ENCODE measurements at regions not wholly inside any gene's neighbourhood (a gene's known extent, or its start where the extent isn't known, plus 50 kb on each side); places are given as distances from the start of the nearest gene placed in this dataset.
"Not testable (repeated sequence)": the region's sequence is repeated elsewhere in the genome, so short reads cannot be mapped to it uniquely, and the experiment has no call there.

DNA sequence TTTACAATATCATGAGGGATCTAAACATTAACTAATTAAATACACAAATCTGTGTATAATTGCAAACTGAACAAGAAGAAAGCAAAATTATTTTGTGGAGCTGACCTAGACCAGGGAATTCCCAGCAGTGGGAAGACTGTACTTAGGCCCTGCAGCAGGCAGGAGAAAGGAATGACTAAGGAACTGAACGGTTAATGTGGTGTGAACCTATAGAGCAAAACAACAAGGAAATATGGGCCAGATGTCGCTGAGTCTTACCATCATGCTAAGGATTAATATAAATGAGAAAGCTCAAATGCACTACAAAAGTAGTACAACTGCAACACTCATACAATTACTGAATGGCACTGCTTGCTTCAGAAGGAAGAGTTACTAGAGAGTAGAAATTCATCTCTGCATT is 120.3 kb upstream of the ATXN3L start:
- no peak for DNase-seq (ENCODE audit: low spot score)
- intact Hi-C loops (cut with DNase I): no loop called here
- no peak for ATAC-seq

DNA sequence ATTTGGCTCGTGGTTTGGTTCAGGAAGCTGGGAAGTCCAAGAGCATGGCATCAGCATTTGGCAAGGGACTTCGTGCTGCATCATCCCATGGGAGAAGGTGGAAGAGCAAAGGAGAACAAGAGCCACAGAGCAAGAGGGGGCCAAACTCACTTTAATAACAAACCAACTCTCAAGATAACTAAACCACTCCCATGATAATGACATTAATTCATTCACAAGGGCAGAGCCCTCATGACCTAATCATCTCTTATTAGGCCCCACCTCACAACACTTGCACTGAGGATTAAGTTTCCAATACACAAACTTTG is 113.4 kb upstream of the ATXN3L start:
- DNase-seq (ENCODE audit: low spot score): no peak
- intact Hi-C loops (cut with DNase I): no loop called here
- peak; percentile 29 for ATAC-seq

DNA sequence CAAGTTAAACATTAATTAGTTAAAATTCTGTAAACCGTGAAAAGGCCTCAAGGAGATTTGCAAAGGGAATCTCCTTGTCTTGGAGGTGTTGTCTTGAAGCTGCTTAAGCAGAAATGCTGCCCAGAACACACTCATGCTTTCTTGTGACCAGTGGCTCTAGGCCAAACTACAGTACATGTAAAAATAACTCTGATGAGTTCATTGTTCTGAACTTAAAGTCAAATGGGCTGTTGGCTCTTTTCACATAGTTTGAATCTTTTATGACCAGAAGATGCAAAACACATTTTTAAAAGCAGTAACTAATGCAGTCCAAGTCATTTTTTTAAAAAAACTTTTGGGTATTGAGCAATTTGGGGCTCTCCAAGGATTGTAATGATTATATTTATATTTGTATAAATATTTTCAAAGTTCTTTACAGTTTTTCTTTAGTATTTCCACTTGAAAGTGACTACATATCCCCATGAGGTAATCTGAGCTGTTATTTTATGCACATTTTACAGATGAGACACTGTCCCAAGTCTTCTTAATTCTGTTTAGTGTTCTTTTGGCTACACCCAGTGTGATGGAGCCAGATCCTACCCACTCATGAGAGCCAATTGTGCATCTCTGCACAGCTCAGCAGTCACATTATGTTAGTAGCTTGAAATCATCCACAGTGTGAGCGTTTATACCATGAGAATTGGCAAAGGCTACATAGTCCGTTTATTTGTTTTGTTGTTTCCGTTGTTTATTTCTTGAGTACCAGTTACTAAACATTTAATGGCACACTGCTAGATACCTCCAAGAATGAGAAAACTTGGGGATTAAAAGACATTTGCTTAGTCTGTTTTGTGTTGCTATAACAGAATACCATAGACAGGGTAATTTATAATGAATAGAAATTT is 112.8 kb upstream of the ATXN3L start:
- no peak for DNase-seq (ENCODE audit: low spot score)
- intact Hi-C loops (cut with DNase I): no loop called here
- peak; percentile 93 for ATAC-seq

DNA sequence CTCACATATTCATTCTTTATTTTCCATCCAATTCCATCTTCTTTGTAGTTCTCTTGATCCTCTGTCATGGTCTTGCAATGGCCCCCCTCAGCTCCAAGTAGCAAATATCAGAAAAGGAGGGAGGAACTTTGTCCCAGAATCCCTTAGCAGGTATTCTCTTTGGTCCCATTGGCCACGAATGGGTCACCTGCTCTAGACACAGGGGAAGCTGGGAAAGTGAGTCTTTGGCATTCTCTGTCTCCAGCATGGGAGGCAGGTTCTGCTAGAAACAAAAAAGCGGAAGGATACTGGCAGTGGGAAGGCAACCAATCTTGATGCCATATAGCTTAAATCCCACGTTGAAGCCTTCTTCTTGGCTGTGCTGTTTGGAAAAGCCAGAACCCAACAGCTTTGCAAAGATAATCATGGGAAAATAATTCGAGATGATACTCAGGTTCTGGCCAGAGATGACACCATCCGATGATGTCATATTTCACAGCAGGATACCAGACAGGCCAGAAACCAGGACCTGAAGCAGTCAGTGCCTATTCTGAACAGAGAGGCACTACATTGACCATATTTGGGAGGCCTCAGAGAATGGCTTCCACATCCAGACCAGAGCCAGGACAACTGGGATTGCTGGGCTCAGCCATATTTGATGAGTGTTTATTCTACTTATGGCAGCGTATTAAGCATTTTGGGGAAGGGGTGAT is 110.4 kb upstream of the ATXN3L start:
- intact Hi-C loops (cut with DNase I): no loop called here
- ATAC-seq: no peak
- DNase-seq (ENCODE audit: low spot score): no peak

DNA sequence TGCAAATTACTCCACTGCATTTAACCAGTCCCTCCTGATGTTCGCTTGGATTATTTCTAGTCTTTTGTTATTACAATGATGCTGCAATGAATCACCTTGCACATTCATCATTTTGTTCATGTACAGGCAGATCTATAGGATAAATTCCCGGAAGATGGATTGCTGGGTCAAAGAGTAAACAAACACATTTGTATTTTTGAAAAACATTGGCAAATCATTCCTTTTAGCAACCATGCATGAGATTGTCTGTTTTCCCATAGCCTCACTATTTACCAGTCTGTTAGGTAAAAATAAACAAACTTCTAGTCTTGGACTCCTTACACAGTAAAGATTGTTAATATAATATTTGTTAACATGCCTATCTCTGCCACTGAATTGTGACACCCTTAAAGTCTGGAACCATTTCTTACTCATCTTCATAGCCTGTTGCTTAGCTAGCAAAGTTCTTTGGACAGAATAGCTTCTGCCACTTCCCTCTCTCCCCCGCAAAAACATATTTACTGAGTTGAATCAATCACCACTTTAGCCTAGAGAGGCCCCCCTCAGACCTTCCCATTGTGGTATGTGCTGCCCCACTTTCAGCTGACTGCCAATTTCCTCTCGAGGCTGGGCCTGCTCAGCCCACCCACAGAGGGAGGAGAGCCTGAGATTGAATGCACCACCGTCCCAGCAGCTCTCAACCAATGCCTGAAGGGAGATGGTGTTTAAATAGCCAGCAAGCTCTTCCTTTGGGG is 108.4 kb upstream of the ATXN3L start:
- DNase-seq (ENCODE audit: low spot score): no peak
- intact Hi-C loops (cut with DNase I): no loop called here
- ATAC-seq: no peak

DNA sequence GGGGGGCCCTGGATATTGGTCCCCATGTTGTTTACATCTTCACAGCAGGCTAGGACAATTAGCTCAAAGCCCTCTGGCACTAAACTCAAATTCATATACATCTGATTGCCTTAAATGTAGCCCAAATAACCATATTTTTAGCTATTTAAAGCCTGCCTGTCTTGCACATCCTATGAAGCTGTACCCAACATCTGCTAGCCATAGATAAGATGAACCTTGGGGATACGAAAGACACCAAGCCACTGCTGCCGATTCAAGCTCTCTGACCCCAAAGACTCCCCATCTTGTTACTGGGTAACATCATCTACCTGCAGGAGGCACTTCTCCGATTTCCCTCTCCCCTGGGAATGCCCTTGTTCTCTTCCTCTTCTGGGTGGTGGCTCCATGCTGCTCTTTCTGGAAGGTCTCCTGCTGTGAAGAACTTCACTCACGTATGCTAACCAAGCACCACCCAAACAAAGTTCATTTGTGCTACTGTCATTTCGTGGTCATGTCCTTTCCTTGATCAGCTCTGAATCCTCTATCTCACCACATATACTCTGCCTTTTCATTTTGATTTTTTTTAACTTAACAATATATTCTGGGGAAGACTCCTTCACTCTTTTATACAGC is 107.7 kb upstream of the ATXN3L start:
- ATAC-seq: no peak
- intact Hi-C loops (cut with DNase I): no loop called here
- DNase-seq (ENCODE audit: low spot score): no peak

DNA sequence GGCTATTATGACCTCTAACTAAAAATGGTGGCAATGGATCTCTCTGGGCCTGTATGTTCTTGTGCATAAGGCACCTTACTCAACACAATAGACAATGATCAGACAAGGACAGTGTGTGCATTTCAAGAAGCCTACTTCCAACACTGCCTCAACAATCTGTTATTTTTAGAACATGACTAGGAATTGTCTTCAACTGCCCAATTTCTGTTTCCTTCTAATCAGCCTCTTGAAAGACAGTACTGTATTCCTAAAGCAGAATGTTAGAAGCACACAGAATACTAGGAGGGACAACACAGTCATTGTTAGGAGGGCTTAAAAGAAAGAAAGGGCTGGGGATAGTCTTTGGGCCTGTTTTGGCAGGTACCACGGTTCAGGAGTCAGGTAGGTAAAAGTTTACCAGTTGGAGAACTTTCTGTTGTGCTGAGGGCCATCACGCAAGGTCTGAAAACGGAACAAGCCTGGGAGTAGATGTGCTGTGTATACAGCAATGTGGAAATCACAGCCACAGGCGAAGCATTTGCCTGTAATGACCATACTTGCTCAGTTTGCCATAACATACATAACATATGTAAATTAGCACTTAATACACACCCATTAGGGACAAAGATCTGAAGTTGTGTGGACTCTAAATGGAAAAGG is 100.8 kb upstream of the ATXN3L start:
- ATAC-seq (no peak), DNase-seq (ENCODE audit: low spot score) (no peak)
- intact Hi-C loops (cut with DNase I): no loop called here

DNA sequence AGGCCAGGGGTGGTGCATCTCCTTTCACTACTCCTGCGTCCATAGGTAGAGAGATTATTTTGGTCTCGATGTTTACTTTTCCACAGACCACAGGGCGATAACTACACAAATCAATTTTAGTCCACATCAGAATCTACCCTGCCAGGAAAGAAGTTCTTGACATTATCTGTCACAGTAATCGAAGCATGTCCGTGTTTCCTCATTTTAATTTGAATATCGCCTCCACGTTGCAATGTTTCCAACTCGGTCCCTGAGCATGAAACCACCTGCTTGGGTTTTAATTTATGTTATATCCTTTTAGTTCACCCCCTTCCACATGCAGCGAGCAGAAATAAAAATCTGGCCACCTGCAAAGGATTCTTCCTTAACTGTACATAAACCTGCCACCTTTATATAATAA is 100.1 kb upstream of the ATXN3L start:
- intact Hi-C loops (cut with DNase I): no loop called here
- DNase-seq (ENCODE audit: low spot score) (no peak), ATAC-seq (no peak)

DNA sequence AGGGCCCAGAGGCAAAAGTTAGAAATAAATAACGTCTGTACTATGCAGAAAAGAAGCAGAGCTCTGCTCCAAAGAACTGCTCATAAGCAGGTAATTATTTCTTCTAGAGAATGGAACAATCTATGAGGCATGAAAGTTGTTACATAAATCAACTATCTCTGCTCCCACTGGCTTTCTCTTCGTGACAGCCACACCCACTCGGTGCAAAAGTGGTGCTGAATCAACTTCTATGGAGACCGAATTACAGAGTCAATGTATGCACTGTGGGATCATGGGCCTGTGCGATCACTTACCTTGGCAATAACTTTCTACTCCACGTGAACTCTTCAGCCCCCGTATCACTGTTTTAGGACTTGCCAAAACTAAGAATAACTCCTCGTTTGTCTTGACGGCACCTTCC is 99.4 kb upstream of the ATXN3L start:
- DNase-seq (ENCODE audit: low spot score) (no peak), ATAC-seq (no peak)
- intact Hi-C loops (cut with DNase I): no loop called here

DNA sequence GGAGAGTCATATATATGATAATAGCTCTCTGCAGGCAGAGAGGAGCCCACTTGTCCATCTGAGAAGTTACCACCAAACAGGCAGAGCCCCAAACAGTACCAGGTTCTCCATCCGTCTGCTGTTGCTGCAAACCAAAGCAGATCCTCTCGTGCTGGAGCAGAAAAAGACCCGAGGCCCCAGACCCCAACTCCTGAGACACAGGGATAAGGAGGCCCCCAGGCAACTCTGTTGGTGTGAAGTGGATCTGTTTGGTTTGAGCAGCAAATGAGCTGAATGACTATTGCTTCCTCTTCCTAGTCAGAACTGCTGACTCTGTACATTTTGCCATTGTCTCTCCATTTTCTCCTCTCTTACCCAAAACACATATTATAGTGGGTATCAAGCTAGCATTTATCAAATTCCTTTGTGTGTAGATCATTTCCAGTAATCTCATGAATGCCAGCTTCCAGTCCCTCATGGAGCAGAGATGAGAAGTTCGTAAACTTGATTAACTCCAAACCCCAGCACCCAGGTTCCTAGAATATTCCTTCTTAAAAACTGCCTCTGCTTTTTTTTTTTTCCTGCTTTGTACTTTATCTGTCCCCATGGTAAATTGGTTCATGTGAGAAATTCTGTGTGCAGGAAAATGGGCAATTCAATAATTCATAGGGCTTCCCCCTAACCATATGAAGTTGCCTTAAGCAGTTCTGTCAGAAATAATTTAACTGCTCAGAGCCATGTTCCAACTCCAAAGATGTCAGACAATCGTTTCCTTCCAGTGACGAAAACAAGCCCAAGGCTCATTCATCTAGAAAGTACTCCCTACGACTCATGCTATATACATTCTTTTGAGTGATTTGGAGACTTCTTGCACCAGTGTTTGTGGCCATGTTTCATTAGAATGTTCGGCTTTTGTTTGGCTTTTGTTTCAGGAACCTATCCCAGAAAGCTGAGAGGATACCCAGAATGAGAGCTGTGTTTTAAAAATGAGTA is 98.6 kb upstream of the ATXN3L start:
- ATAC-seq (no peak), DNase-seq (ENCODE audit: low spot score) (no peak)
- intact Hi-C loops (cut with DNase I): no loop called here

DNA sequence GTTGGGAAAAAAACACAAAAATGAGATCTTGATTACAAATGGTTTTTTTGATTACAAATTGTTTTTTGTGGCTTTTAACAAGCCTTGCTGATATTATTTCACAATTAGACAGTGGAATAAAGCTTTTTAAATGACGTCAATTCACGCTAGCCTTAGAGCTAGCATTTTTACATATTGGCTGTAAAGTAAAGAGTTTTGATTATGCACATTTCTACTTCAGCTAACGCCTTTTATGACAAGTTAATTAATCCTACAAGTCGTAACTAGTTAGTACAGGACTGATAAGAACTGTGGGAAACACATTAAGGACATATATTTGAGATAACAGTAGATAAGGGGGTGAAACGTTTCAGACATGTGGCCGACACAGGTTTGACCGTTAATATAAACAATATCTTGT is 95.7 kb upstream of the ATXN3L start:
- intact Hi-C loops (cut with DNase I): no loop called here
- ATAC-seq (no peak), DNase-seq (ENCODE audit: low spot score) (no peak)

DNA sequence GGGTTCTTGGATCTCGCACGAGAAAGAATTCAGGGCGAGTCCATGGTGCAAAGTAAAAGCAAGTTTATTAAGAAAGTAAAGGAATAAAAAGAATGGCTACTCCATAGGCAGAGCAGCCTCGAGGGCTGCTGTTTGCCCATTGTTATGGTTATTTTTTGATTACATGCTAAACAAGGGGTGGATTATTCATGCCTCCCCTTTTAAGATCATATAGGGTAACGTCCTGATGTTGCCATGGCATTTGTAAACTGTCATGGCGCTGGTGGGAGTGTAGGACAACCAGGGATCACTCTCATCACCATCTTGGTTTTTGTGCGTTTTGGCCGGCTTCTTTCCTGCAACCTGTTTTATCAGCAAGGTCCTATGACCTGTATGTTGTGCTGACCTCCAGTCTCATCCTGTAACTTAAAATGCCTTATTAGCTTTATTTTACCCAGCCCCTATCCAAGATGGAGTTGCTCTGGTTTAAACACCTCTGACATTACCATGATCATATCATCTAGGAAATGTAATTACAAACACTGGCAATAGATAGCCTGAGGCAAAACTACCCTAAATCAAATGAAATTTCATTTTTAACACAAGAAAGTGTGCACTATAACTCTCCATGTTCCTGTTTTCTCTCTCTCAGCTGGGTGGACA is 94.3 kb upstream of the ATXN3L start:
- DNase-seq (ENCODE audit: low spot score) (no peak), ATAC-seq (no peak)
- intact Hi-C loops (cut with DNase I): no loop called here

DNA sequence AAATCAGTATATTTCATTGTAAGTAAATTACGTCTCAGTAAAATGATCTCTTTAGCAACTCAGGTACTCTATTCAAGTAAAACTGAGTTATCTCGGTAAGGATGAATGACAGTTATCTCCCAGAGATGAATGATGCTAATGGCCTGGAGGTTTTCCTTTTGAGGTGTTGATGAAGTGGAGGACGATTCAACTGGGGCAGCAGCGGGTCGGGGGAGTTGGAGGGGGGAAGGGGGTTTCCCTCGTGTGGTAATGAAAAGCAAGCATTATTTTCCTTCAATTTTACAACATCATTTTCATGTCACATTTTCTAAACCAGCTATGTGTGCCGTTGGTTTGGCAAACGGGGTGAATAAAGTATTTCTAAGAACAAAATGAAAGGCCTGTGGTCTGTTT is 92.4 kb upstream of the ATXN3L start:
- ATAC-seq: no peak
- intact Hi-C loops (cut with DNase I): no loop called here

DNA sequence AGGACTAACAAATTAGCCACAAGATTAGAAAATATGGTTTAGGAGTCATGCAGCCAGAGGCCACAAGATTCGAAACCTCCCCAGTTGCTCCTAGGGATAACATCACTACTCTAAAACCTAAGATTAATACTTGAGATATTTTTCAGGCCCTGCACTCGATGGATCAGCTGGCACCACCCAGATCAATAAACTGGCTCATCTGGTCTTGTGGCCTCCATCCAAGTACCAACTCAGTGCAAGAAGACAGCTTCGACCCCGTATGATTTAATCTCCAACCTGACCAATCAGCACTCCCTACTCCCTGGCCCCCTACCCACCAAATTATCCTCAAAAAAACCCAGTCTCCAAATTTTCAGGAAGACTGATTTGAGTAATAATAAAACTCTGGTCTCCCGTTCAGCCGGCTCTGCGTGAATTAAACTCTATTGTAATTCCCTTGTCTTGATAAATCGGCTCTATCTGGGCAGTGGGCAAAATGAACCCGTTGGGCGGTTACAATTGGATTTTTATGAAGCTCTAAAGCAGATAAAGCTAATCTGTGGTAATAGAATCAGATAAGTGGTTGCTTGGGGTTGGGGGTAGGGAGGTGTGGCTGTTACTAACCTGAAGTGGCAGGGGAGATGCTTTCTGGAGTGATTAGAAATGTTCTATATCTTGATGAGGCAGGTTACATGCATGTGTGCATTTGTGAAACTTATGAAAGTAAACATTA is 91.8 kb upstream of the ATXN3L start:
- ATAC-seq (no peak), DNase-seq (ENCODE audit: low spot score) (no peak)
- intact Hi-C loops (cut with DNase I): no loop called here

More for the DNA sequence above, 92.4 kb upstream of the ATXN3L start:
- no peak for DNase-seq (ENCODE audit: low spot score)

DNA sequence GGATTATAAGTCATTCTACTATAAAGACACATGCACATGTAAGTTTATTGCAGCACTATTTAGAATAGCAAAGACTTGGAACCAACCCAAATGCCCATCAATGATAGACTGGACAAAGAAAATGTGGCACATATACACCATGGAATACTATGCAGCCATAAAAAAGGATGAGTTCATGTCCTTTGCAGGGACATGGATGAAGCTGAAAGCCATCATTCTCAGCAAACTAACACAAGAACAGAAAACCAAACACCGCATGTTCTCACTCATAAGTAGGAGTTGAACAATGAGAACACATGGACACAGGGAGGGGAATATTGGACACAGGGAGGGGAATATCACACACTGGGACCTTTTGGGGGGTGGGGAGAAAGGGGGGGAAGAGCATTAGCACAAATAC is 88.7 kb upstream of the ATXN3L start:
- ATAC-seq; DNase-seq (ENCODE audit: low spot score); intact Hi-C loops (cut with DNase I): not testable (repeated sequence)

DNA sequence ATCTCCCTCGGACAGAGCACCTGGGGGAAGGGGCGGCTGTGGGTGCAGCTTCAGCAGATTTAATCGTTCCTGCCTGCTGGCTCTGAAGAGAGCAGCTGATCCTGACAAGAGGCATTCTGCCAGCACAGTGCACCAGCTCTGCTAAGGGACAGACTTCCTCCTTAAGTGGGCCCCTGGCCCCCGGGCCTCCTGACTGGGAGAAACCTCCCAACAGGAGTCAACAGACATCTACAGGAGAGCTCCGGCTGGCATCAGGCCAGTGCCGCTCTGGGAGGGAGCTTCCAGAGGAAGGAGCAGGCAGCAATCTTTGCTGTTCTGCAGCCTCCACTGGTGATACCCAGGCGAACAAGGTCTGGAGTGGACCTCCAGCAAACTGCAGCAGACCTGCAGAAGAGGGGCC is 84.9 kb upstream of the ATXN3L start:
- intact Hi-C loops (cut with DNase I); ATAC-seq; DNase-seq (ENCODE audit: low spot score): not testable (repeated sequence)

DNA sequence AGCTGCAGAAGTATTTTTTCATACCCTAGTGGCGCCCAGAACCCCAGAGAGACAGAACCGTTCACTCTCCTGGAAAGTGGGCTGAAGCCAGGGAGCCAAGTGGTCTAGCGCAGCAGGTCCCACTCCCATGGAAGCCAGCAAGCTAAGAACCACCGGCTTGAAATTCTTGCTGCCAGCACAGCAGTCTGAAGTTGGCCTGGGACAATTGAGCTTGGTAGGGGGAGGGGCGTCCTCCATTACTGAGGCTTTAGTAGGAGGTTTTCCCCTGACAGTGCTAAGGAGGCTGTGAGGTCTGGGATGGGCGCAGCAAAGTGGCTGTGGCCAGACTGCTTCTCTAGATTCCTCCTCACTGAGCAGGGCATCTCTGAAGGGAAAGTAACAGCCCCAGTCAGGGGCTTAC is 84.5 kb upstream of the ATXN3L start:
- intact Hi-C loops (cut with DNase I): no loop called here
- no peak for DNase-seq (ENCODE audit: low spot score)
- ATAC-seq: no peak
